HepG2 (cell line): ENCODE measurements at regions not wholly inside any gene's neighbourhood (a gene's known extent, or its start where the extent isn't known, plus 50 kb on each side); places are given as distances from the start of the nearest gene placed in this dataset.
"Not testable (repeated sequence)": the region's sequence is repeated elsewhere in the genome, so short reads cannot be mapped to it uniquely, and the experiment has no call there.

ENCODE experiments used
- ATAC-seq: fragments of 200-7000 bp; cut with Tn5 transposase; 3 replicates; pipeline ENCODE4 v1.9.1; 2020; ENCODE audit warnings: mild to moderate bottlenecking, moderate library complexity
- BruUV-seq: library from RNA; stranded (reverse); fragments of 400-500 nt; replicated peaks from 2 replicates; lab custom pipeline; 2021; lab: Mats Ljungman, UMichigan
- CTCF ChIA-PET: fragments of 300-600 bp; formaldehyde crosslinking; extraction: SDS; loops from one replicate; lab custom pipeline; 2021; ENCODE audit warnings: low total read pairs, inconsistent platforms, low intra/inter-chr PET ratio; lab: Yijun Ruan, JAX
- POLR2A ChIA-PET: fragments of 350-600 bp; sonication (Branson Sonifier 250); formaldehyde crosslinking; loops from one replicate; lab custom pipeline; 2020; ENCODE audit warnings: antibody characterized with exemption, inconsistent platforms; lab: Yijun Ruan, JAX
- DNase-seq: peaks from one replicate; pipeline ENCODE4 v3.0.0-alpha.2; 2015; ENCODE audit warnings: low spot score
- FAIRE-seq: peaks from 3 replicates; lab custom pipeline; 2011; peaks lifted over from hg19 to GRCh38; lab: Jason Lieb, UNC
- H2AFZ ChIP-seq: one replicate; pipeline ENCODE4 v1.6.1; 2011; ENCODE audit warnings: low read length, inconsistent platforms
- H3K27ac ChIP-seq: fragments of 300-600 bp; 3 replicates; pipeline ENCODE4 v1.8.0; 2011; ENCODE audit warnings: mixed run types, mild to moderate bottlenecking, mixed read lengths, low read length, inconsistent platforms; ENCODE audit not compliant: insufficient read depth; ENCODE audit errors: extremely low read length
- H3K27me3 ChIP-seq, 2 experiments: fragments of 200-600 bp in 1 of 2; 2 replicates in 1 of 2; 3 replicates in 1 of 2; pipeline versions ENCODE4 v1.6.0 to v1.8.0; 2011; ENCODE audit warnings: low read length in 2 of 2, mild to moderate bottlenecking in 2 of 2, moderate library complexity in 2 of 2, inconsistent platforms in 1 of 2; ENCODE audit not compliant: insufficient read depth in 2 of 2, control insufficient read depth in 1 of 2
- H3K36me3 ChIP-seq, 2 experiments: fragments of 200-600 bp in 1 of 2; replicated peaks in 1 of 2; 2 replicates in 1 of 2; 3 replicates in 1 of 2; pipeline versions ENCODE4 v1.5.1 to v1.8.0; 2011; ENCODE audit warnings: low read length in 2 of 2, inconsistent platforms in 1 of 2; ENCODE audit not compliant: insufficient read depth in 2 of 2, control insufficient read depth in 1 of 2
- H3K4me1 ChIP-seq: 2 replicates; pipeline ENCODE4 v1.5.1; 2012; ENCODE audit warnings: low read length, inconsistent platforms; ENCODE audit not compliant: insufficient read depth
- H3K4me2 ChIP-seq: 2 replicates; pipeline ENCODE4 v1.6.0; 2011; ENCODE audit warnings: low read depth, low read length, inconsistent platforms
- H3K4me3 ChIP-seq, 3 experiments: fragments of 200-600 bp in 1 of 3; sonication (generic), shearing (Covaris generic) in 1 of 3; replicated peaks in 1 of 3; 2 replicates each; pipeline ENCODE4 v1.5.1; 2011 to 2016; ENCODE audit warnings: low read length in 3 of 3, inconsistent platforms in 2 of 3, low read depth in 2 of 3, mild to moderate bottlenecking in 2 of 3, control low read depth in 1 of 3, mixed read lengths in 1 of 3; ENCODE audit not compliant: insufficient read depth in 1 of 3
- H3K79me2 ChIP-seq: one replicate; pipeline ENCODE4 v1.6.1; 2011; ENCODE audit warnings: low read length, inconsistent platforms; ENCODE audit not compliant: insufficient read depth
- H3K9ac ChIP-seq: 2 replicates; pipeline ENCODE4 v1.6.0; 2011; ENCODE audit warnings: mild to moderate bottlenecking, low read depth, low read length, inconsistent platforms; ENCODE audit not compliant: insufficient read depth
- H3K9me3 ChIP-seq: 2 replicates; pipeline ENCODE4 v1.5.1; 2012; ENCODE audit warnings: mild to moderate bottlenecking, low read length
- H4K20me1 ChIP-seq: 2 replicates; pipeline ENCODE4 v1.6.0; 2011; ENCODE audit warnings: inconsistent platforms, mild to moderate bottlenecking, low read length, moderate library complexity; ENCODE audit not compliant: insufficient read depth
- AGO1 ChIP-seq: fragments of 200-400 bp; formaldehyde crosslinking; IDR thresholded peaks from 2 replicates; pipeline ENCODE4 v1.6.1; 2017; ENCODE audit warnings: mild to moderate bottlenecking, low read depth, low read length, moderate library complexity; ENCODE audit not compliant: poor library complexity, severe bottlenecking
- ZBTB46 ChIP-seq: sonication (generic); formaldehyde crosslinking; IDR thresholded peaks from 2 replicates; pipeline ENCODE4 v1.4.0; 2020; ENCODE audit warnings: mild to moderate bottlenecking, missing genetic modification reagents, borderline replicate concordance
- ZNF30 ChIP-seq: sonication (generic); formaldehyde crosslinking; IDR thresholded peaks from 2 replicates; pipeline ENCODE4 v1.5.0; 2020; ENCODE audit warnings: mild to moderate bottlenecking, missing genetic modification reagents
- WGBS: methylation state at CpG from one replicate; pipeline ENCODE4 v1.1.6; 2017; ENCODE audit warnings: low lambda C conversion rate; 5-methylcytosine and 5-hydroxymethylcytosine counted together
- in situ Hi-C: cut with HindIII; loops from 2 replicates; pipeline ENCODE4 v1.10.0; 2017; ENCODE audit warnings: low pct_unique_long_range_greater_than_20kb; ENCODE audit not compliant: extremely low pct_ligation_motif_present
- intact Hi-C: fragments of 100-400 bp; cut with micrococcal nuclease; formaldehyde crosslinking; loops from one replicate; pipeline ENCODE4 v1.10.0; 2022; ENCODE audit not compliant: unreplicated experiment

GRCh38 chr4:97081951-97082350 lies 1061.3 kb downstream of the STPG2 start (continued):
- TF ChIP-seq ZBTB46 (CRISPR knock-in tag): no peak
- no peak for TF ChIP-seq ZNF30
- no peak for TF ChIP-seq AGO1

GRCh38 chr4:97097036-97097435 lies 1046.2 kb downstream of the STPG2 start:
- DNase-seq, in situ Hi-C loops, intact Hi-C loops, POLR2A ChIA-PET, H3K9ac ChIP-seq, BruUV-seq, H3K4me1 ChIP-seq, H3K36me3 ChIP-seq, H4K20me1 ChIP-seq, ATAC-seq, H3K79me2 ChIP-seq, FAIRE-seq, H3K27me3 ChIP-seq, H3K4me2 ChIP-seq, H3K4me3 ChIP-seq, H2AFZ ChIP-seq, CTCF ChIA-PET, H3K27ac ChIP-seq: not testable (repeated sequence)
- WGBS: 14% methylated on average over 6 of the region's 6 CpGs
- peaks cover 11% of the 10 kb centered on the region; the same call in 1 of the 2 replicates for H3K9me3 ChIP-seq

GRCh38 chr4:97101171-97101570 lies 1042.1 kb downstream of the STPG2 start:
- H2AFZ ChIP-seq, H3K27me3 ChIP-seq, H3K36me3 ChIP-seq, H3K79me2 ChIP-seq, H3K9ac ChIP-seq, CTCF ChIA-PET, H3K4me1 ChIP-seq, H3K4me2 ChIP-seq, H3K27ac ChIP-seq, BruUV-seq, H3K4me3 ChIP-seq, intact Hi-C loops, DNase-seq, POLR2A ChIA-PET, H4K20me1 ChIP-seq, ATAC-seq, in situ Hi-C loops, FAIRE-seq, H3K9me3 ChIP-seq: not testable (repeated sequence)
- WGBS: 13% methylated on average over 2 of the region's 7 CpGs
